Tibial nerve (tissue), 4 donors: ENCODE measurements at regions not wholly inside any gene's neighbourhood (a gene's known extent, or its start where the extent isn't known, plus 50 kb on each side); places are given as distances from the start of the nearest gene placed in this dataset.

ENCODE experiments used
- DNase-seq, 2 donors: peaks; one replicate each; pipeline ENCODE4 v3.0.0-alpha.2; 2019; ENCODE audit warnings: low spot score in 2 of 2
- H3K27ac ChIP-seq, 4 donors: fragments of 200-600 bp; sonication (generic) in 3 of 4; one replicate each; pipeline ENCODE4 v1.5.1; 2017 to 2019; ENCODE audit warnings: mild to moderate bottlenecking in 1 of 4
- H3K27me3 ChIP-seq, 2 donors: fragments of 200-600 bp; sonication (generic) in 1 of 2; one replicate each; pipeline versions ENCODE4 v1.5.1 to v1.6.0; 2017 to 2019
- H3K36me3 ChIP-seq, 3 donors: fragments of 200-600 bp; sonication (generic); one replicate each; pipeline ENCODE4 v1.5.1; 2018 to 2019
- H3K4me1 ChIP-seq, 4 donors: fragments of 200-600 bp; sonication (generic) in 3 of 4; one replicate each; pipeline ENCODE4 v1.5.1; 2017 to 2019
- H3K4me3 ChIP-seq, 4 donors: fragments of 200-600 bp; sonication (generic) in 3 of 4; one replicate each; pipeline ENCODE4 v1.5.1; 2017 to 2019; ENCODE audit warnings: mild to moderate bottlenecking in 1 of 4, moderate library complexity in 1 of 4
- H3K9me3 ChIP-seq, 4 donors: fragments of 200-600 bp; sonication (generic) in 3 of 4; one replicate each; pipeline ENCODE4 v1.5.1; 2017 to 2019
- EP300 ChIP-seq, 2 donors: sonication (generic); formaldehyde crosslinking; IDR thresholded peaks; one replicate each; pipeline ENCODE4 v1.6.1; 2017; ENCODE audit warnings: antibody characterized with exemption in 2 of 2, mild to moderate bottlenecking in 1 of 2
- POLR2A ChIP-seq, 2 donors: fragments of 450-650 bp; IDR thresholded peaks; one replicate each; pipeline ENCODE4 v1.6.1; 2017; ENCODE audit warnings: antibody characterized with exemption in 2 of 2, mild to moderate bottlenecking in 2 of 2, moderate library complexity in 2 of 2
- WGBS, 2 donors: methylation state at CpG; one replicate each; pipeline ENCODE4 v1.1.5; 2018; 5-methylcytosine and 5-hydroxymethylcytosine counted together
- TF ChIP-seq, protein P1 (sequence below), 5 experiments: fragments of 200-600 bp in 3 of 5; fragments of 450-650 bp in 2 of 5; sonication (generic) in 3 of 5; IDR thresholded peaks; one replicate each; pipeline ENCODE4 v1.5.1; 2016 to 2019; ENCODE audit warnings: antibody characterized with exemption in 5 of 5, mild to moderate bottlenecking in 3 of 5, moderate library complexity in 2 of 5

DNA sequence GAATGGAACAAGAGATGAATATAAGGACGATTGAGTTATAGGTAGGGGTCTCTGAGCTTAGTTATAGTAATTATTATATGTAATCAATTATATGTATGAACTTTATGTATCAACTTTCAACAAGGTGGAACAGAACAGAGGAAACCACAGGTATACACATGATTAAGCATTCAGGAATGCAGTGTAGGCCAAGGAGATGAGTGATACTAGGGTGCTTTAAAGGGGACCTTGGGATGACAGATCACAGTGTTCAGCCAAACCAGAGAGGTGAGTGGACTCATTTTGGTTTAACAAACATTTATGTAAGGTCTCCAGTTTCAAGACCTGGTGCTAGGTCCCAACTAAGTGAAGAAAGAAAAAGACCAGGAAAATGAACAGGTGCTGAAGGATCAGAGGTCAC is 895.5 kb downstream of the ROBO2 start:
- H3K27ac ChIP-seq, result no peak overlapping the region
- no peaks in the 10 kb centered on the region for H3K9me3 ChIP-seq
- H3K4me3 ChIP-seq, result no peak overlapping the region
- 70 to 83% methylated on average over 1 of the region's 1 CpG for WGBS, 2 donors
- no peaks in the 10 kb centered on the region for H3K36me3 ChIP-seq
- no peak for DNase-seq
- TF ChIP-seq POLR2A (IDR thresholded peaks at IDR 0.05) (no peak), EP300 (IDR thresholded peaks at IDR 0.05) (no peak)
- TF ChIP-seq, protein P1, sequence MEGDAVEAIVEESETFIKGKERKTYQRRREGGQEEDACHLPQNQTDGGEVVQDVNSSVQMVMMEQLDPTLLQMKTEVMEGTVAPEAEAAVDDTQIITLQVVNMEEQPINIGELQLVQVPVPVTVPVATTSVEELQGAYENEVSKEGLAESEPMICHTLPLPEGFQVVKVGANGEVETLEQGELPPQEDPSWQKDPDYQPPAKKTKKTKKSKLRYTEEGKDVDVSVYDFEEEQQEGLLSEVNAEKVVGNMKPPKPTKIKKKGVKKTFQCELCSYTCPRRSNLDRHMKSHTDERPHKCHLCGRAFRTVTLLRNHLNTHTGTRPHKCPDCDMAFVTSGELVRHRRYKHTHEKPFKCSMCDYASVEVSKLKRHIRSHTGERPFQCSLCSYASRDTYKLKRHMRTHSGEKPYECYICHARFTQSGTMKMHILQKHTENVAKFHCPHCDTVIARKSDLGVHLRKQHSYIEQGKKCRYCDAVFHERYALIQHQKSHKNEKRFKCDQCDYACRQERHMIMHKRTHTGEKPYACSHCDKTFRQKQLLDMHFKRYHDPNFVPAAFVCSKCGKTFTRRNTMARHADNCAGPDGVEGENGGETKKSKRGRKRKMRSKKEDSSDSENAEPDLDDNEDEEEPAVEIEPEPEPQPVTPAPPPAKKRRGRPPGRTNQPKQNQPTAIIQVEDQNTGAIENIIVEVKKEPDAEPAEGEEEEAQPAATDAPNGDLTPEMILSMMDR (IDR thresholded peaks at IDR 0.05), result no peak
- no peaks in the 10 kb centered on the region for H3K4me1 ChIP-seq
- H3K27me3 ChIP-seq, result no peaks in the 10 kb centered on the region

- H3K9me3 ChIP-seq, result no peaks in the 10 kb centered on the region
- 51 to 57% methylated on average over 1 of the region's 1 CpG for WGBS, 2 donors
- no peaks in the 10 kb centered on the region for H3K4me1 ChIP-seq
- TF ChIP-seq EP300 (IDR thresholded peaks at IDR 0.05) (no peak), POLR2A (IDR thresholded peaks at IDR 0.05) (no peak)
- TF ChIP-seq, protein P1 (IDR thresholded peaks at IDR 0.05), result no peak
- H3K4me3 ChIP-seq, result no peak overlapping the region
- no peak overlapping the region for H3K27ac ChIP-seq
- no peaks in the 10 kb centered on the region for H3K27me3 ChIP-seq
- no peak for DNase-seq
- no peaks in the 10 kb centered on the region for H3K36me3 ChIP-seq
These were observed 899.8 kb downstream of the ROBO2 start for GRCh38 chr3:77939726-77940125.

GRCh38 chr3:77943598-77943997 is 903.7 kb downstream of the ROBO2 start:
- H3K27me3 ChIP-seq, result no peaks in the 10 kb centered on the region
- no peak overlapping the region for H3K27ac ChIP-seq
- no peak for TF ChIP-seq POLR2A (IDR thresholded peaks at IDR 0.05)
- TF ChIP-seq, protein P1 (IDR thresholded peaks at IDR 0.05), result no peak
- no peak for TF ChIP-seq EP300 (IDR thresholded peaks at IDR 0.05)
- DNase-seq, result no peak
- H3K36me3 ChIP-seq, result no peaks in the 10 kb centered on the region
- H3K4me1 ChIP-seq, result no peaks in the 10 kb centered on the region
- no peaks in the 10 kb centered on the region for H3K9me3 ChIP-seq
- no peak overlapping the region for H3K4me3 ChIP-seq
- 87 to 91% methylated on average over 4 of the region's 4 CpGs for WGBS, 2 donors

GRCh38 chr3:77945320-77945719 is 905.4 kb downstream of the ROBO2 start:
- H3K36me3 ChIP-seq, result no peaks in the 10 kb centered on the region
- H3K27ac ChIP-seq, result no peak overlapping the region
- DNase-seq, result no peak
- WGBS, 2 donors, result 75 to 76% methylated on average over 3 of the region's 3 CpGs
- H3K4me1 ChIP-seq, result no peaks in the 10 kb centered on the region
- H3K27me3 ChIP-seq, result no peaks in the 10 kb centered on the region
- TF ChIP-seq EP300 (IDR thresholded peaks at IDR 0.05), result no peak
- TF ChIP-seq, protein P1 (IDR thresholded peaks at IDR 0.05), result no peak
- TF ChIP-seq POLR2A (IDR thresholded peaks at IDR 0.05), result no peak
- no peaks in the 10 kb centered on the region for H3K9me3 ChIP-seq
- no peak overlapping the region for H3K4me3 ChIP-seq

- no peak overlapping the region for H3K4me3 ChIP-seq
- DNase-seq, result no peak
- TF ChIP-seq POLR2A (IDR thresholded peaks at IDR 0.05) (no peak), EP300 (IDR thresholded peaks at IDR 0.05) (no peak)
- TF ChIP-seq, protein P1 (IDR thresholded peaks at IDR 0.05), result no peak
These were observed 907.8 kb downstream of the ROBO2 start for GRCh38 chr3:77947671-77948070.

More at GRCh38 chr3:77947671-77948070, 907.8 kb downstream of the ROBO2 start:
- no peak overlapping the region for H3K27ac ChIP-seq
- no peaks in the 10 kb centered on the region for H3K4me1 ChIP-seq
- no peaks in the 10 kb centered on the region for H3K9me3 ChIP-seq
- no peaks in the 10 kb centered on the region for H3K36me3 ChIP-seq
- H3K27me3 ChIP-seq, result no peaks in the 10 kb centered on the region
